ENCODE measurements at regions not wholly inside any gene's neighbourhood (a gene's known extent, or its start where the extent isn't known, plus 50 kb on each side); places are given as distances from the start of the nearest gene placed in this dataset.
"Not testable (repeated sequence)": the region's sequence is repeated elsewhere in the genome, so short reads cannot be mapped to it uniquely, and the experiment has no call there.

GRCh38 chr17:13787636-13788035 lies 185.9 kb upstream of the HS3ST3A1 start:
- DNase-seq: no peak

- no peak for DNase-seq
Measured at GRCh38 chr17:13788385-13788784, 186.7 kb upstream of the HS3ST3A1 start.

DNA sequence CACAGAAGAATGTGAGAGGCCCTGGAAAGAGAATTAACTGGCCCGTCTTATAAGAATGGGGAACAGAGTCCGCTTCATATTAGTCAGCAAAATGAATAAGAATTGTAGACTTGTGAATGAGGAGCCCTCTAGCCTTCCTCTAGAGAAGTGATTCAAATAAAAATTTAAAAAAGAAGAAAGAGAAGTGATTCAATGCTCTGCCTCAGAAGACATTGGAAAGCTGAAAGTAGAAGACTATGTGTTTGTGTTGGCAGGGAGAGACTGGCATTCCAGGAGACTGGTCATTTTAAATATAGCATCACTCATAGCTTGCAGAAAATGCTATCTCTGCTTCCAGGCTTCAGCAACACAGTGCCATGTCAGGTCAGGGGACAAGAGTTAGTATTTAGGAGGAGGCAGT lies 190.6 kb upstream of the HS3ST3A1 start:
- DNase-seq: no peak

- no peak for DNase-seq
Measured at GRCh38 chr17:13793951-13794350, 192.2 kb upstream of the HS3ST3A1 start.

DNA sequence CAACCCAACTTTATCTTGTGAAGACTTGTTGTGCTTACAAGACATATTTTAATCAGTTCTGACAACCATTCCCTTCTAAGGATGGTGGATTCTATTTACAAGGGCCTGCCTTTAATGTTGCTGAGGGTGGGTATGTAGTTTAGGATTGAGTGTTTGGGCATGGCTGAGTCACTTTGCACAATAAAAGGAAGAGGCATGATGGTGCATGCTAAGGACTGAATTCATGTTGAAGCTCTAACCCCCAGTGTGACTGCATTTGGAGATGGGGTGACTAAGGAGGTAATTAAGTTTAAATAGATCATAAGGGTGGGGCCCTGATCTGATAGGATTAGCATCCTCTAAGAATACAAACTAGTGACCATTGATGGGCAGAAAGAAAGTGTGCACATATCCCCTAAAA lies 196.1 kb upstream of the HS3ST3A1 start:
- no peak for DNase-seq

DNA sequence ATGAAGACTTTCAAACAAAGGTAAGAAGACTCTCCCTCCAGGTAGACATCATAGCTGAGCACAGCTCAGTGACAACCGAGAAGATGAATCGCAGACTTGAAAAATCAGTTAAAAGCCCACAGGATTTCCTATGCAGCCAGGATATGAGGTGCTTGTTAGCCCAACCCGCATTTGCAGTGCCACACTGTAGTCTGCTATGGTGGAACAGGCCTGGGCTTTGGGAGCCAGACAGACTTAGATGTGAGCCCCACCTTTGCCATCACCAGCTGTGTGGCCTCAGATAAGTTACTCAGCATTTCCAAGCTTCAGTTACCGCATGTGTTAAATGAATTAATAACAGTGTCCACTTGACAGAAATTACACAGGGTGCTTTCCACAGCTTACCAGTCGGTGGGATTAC lies 204.4 kb upstream of the HS3ST3A1 start:
- no peak for DNase-seq

- no peak for DNase-seq
Measured at GRCh38 chr17:13807103-13807502, 205.4 kb upstream of the HS3ST3A1 start.

DNA sequence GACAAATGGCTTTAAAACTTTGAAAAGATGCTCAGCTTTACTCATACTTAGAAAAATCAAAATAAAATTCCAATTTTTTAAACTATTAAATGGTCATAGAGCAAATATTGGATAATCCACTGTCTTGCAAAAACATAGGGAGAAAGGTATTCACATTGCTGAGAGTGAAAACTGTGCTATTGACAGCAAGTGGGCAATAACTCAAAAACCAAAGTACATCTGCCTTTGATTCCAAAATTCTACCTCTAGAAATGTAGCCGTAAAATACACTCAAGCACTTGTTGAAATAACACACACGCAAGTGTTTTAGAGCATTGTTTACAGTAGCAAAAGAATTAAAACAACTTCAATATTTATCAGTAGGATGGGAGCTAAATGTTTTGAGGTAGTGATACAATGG lies 210.6 kb upstream of the HS3ST3A1 start:
- DNase-seq: no peak

- no peak for DNase-seq
Measured at GRCh38 chr17:13813347-13814240, 211.9 kb upstream of the HS3ST3A1 start.

DNA sequence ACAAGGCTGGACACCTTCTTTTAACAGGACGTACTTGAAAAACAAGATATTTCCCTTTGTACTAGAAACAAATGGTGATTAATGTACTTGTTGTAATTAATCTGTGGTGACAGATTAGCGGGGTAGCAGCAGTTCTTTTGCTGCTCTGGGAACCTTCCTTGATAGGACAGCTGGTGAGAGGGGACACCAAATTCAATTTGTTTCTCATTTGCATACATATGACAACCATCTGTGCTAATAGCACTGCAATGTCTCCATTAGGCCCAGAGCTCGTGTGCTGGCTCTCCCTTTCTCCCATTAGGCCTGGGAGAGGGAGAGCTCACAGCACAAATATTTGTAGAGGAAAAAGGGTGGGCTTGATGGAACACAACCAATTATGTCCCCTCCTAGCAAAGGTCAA lies 221.0 kb upstream of the HS3ST3A1 start:
- no peak for DNase-seq

DNA sequence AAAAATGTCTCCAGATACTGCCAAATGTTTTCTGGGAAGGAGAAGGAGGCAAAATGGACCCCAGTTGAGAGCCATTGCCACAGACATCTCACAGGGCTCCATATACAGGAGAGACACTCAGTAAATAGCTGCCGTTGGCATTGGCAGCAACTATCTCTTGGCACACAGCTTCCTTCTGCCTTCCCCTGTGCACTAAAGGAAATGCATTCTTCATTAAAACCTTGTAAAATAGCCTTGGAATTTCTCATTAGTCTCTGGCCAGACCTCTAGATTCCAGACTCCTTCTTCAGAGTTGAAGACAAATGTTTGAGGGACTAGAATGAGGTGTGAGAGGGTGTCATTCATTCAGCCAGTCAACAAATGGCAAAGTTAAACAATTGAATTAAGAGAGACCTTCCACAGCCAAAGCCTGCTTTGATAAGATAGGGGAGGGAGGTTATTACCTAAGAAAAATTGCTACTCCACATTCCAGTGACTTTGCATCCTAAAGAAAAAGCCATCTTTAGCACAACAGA lies 223.9 kb upstream of the HS3ST3A1 start:
- DNase-seq: no peak

DNA sequence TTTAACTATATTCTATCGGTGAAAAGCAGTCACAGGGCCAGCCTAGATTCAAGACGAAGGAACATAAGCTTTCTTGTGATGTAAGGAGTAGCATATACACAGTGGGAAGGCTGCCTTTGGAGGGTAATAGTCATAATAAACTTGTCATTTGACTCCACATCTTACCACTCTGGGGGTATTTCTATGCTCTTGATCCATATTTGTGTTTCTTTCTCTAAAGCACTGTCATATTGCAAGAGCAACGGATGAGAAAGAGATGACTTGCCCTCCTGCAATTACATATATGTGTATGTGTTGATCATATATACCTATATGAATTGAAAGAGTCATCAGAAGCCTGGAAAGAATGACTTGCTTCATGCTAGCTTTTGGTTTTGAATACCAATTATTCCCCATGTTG lies 225.4 kb upstream of the HS3ST3A1 start:
- DNase-seq: no peak

DNA sequence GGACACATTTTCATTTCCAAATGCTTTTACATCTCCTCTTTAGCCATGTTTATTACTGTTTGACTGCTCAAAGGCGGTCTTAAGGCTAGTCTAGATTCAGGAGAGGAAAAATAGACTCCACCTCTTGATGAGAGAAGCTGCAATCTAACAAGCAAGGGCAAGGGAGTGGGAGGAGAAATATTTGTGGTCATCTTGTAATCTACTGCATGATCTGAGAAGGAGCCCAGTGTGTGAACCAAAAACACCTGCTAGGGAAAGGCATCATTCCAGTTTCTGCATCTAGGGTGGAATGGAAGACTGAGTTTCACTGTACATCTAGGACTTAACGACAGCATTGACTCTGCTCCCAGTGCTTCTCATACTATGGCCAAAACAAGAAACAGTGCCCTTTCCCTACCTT lies 232.2 kb upstream of the HS3ST3A1 start:
- no peak for DNase-seq

DNA sequence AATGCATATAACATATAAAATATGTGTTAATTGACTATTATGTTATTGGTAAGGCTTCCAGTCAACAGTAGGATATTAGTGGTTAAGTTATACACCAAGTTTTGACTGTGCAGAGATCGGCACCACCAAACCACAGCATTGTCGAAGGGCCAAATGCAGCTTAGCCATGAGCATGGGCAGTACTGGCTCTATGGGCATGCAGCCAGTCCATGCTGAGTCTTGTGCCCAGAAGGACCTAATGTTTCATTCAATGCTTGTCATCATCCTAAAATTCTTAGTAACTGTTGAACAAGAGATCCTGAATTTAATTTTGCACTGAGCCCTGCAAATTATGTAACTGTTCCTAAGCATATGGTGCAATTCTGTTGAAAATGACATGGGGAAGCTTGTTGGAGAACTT lies 233.4 kb upstream of the HS3ST3A1 start:
- DNase-seq: no peak

DNA sequence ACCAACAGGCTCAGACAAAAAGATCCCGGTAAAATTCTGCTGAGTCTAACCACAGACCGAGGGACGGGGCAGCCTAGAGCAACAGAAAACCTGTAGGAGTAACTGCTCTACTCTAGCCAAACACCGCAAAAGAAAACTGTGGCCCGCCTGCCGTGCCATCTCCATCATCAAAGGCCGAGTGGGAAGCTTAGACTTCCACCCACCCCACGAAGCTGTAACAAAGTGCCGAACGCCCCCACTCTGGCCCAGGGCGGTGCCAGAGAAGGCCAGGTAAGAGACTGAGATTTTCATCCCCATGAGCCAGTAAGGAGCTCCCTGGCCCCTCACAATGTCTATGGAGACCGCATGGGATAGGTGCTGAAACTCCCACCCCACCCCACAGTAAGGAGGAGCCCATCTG lies 231.9 kb upstream of the COX10 start:
- DNase-seq: no peak

DNA sequence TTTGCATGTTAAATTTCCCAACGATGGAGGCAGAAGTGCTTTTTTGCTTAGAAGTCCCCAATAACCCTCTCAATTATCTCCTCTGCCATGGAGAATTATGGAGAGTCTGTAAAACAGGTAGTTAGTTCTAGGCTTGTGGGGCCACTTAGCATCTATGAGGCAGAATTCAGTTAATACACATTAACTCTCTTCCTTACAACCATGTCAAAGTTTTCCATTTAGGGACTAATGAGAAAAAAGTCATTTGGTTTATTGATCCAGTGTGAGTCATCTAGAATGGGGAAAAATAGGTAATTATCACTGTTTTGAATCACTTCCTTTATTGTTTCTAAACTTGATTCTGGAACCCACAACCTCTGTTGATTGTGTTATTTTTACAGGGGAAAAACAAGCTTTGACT lies 229.1 kb upstream of the COX10 start:
- no peak for DNase-seq

GRCh38 chr17:13843862-13844635 lies 225.3 kb upstream of the COX10 start:
- DNase-seq: no peak

DNA sequence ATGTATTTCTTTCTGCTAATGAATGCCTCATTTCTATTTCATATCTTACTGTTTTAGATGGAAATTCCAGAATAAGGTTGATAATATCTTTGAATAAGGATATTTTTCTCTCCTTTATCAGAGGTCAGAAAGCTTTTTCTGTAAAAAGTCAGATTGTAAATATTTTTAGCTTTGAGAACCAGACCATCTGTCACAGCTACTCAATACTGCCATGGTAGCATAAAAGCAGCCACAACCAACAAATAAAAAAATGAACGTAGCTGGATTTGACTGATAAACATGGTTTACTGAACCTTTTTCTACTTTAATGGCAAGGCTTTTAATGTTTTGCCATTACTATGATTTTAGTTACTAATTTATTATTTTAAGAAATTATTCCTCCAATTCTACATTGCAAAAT lies 217.4 kb upstream of the COX10 start:
- DNase-seq: no peak

- not testable (repeated sequence) for DNase-seq
Measured at GRCh38 chr17:13855730-13856129, 213.6 kb upstream of the COX10 start.

DNA sequence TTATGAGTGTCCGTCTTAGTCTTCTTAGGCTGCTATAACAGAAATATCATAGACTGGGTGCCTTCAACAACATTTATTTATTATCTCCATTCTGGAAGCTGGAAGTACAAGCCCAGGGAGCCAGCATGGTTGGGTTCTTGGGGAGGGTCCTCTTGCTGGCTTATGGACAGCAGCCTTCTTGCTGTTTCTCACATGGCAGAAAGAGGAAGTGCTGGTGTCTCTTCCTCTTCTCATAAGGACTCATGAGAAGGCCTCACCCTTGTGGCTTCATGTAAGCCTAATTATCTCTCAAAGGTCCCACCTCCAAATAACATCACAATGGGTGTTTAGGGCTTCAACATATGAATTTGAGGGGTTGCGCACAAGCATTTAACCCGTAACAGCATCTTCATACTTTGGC lies 207.0 kb upstream of the COX10 start:
- DNase-seq: no peak

DNA sequence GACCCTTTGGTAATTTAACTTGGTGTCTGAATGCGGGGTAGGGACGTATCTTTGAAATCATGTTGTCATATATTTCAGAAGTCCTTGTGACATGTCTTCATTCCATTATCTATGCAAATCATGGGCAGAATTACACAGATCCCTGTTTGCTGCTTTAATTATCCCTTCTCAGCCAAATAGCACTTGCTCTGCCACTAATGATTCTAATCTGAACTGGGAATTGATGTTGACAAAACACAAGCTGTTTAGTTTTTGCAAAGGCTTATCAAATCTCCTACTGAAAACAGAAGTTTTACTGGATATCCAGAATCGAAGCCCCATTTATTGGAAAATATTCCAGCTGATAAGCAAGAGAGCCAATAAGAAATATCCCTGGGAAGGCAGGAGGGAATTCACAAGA lies 205.9 kb upstream of the COX10 start:
- DNase-seq: no peak

- DNase-seq: no peak
Measured at GRCh38 chr17:13864521-13864920, 204.8 kb upstream of the COX10 start.

- no peak for DNase-seq
Measured at GRCh38 chr17:13865650-13866049, 203.7 kb upstream of the COX10 start.

All from muscle of arm (tissue), 1 donor.